H1 (cell line): ENCODE measurements at regions not wholly inside any gene's neighbourhood (a gene's known extent, or its start where the extent isn't known, plus 50 kb on each side); places are given as distances from the start of the nearest gene placed in this dataset.
"Not testable (repeated sequence)": the region's sequence is repeated elsewhere in the genome, so short reads cannot be mapped to it uniquely, and the experiment has no call there.

Experiments used
- CTCF ChIA-PET: fragments of 300-600 bp; sonication (Branson Sonifier 250); formaldehyde crosslinking; loops from one replicate; lab custom pipeline; 2021; ENCODE audit not compliant: partially characterized antibody; lab: Charles Lee
- POLR2A ChIA-PET: fragments of 300-600 bp; sonication (Branson Sonifier 250); formaldehyde crosslinking; loops from one replicate; lab custom pipeline; 2021; ENCODE audit warnings: inconsistent platforms; ENCODE audit not compliant: partially characterized antibody; lab: Charles Lee
- DNase-seq, 2 experiments: peaks; one replicate each; pipeline versions ENCODE4 v3.0.0 to v3.0.0-alpha.2; 2010 to 2022; ENCODE audit warnings: low spot score in 2 of 2, low read depth in 1 of 2, mixed read lengths in 1 of 2
- FAIRE-seq: peaks from 2 replicates; lab custom pipeline; 2011; peaks lifted over from hg19 to GRCh38; lab: Jason Lieb, UNC
- H2AFZ ChIP-seq: 2 replicates; pipeline ENCODE4 v1.8.1; 2012; ENCODE audit warnings: low read length, inconsistent platforms
- H2AK5ac ChIP-seq: 2 replicates; pipeline ENCODE4 v1.6.1; 2013; ENCODE audit warnings: low read depth, low read length
- H2BK120ac ChIP-seq: replicated peaks from 2 replicates; pipeline ENCODE3; 2013; ENCODE audit warnings: low read depth, low read length, inconsistent platforms
- H2BK12ac ChIP-seq: 2 replicates; pipeline ENCODE4 v1.6.1; 2013; ENCODE audit warnings: low read depth, low read length
- H2BK15ac ChIP-seq: 2 replicates; pipeline ENCODE4 v1.6.1; 2013; ENCODE audit warnings: low read length
- H2BK20ac ChIP-seq: 2 replicates; pipeline ENCODE4 v1.6.1; 2013; ENCODE audit warnings: low read length
- H2BK5ac ChIP-seq: 2 replicates; pipeline ENCODE4 v1.6.1; 2013; ENCODE audit warnings: low read depth, low read length
- H3K14ac ChIP-seq: 2 replicates; pipeline ENCODE4 v1.6.1; 2013; ENCODE audit warnings: inconsistent platforms; ENCODE audit not compliant: insufficient read length
- H3K18ac ChIP-seq: 2 replicates; pipeline ENCODE4 v1.6.1; 2013; ENCODE audit warnings: low read length; ENCODE audit errors: extremely low read depth
- H3K23ac ChIP-seq: 2 replicates; pipeline ENCODE4 v1.6.1; 2013; ENCODE audit warnings: inconsistent platforms; ENCODE audit not compliant: insufficient read length
- H3K23me2 ChIP-seq: 2 replicates; pipeline ENCODE4 v1.6.1; 2013; ENCODE audit warnings: low read depth, low read length
- H3K27ac ChIP-seq: 2 replicates; pipeline ENCODE4 v1.6.1; 2011; ENCODE audit warnings: low read depth, low read length, inconsistent platforms
- H3K27me3 ChIP-seq, 4 experiments: replicated peaks in 1 of 4; 1 replicate in 1 of 4; 2 replicates in 3 of 4; pipeline versions ENCODE4 v1.6.1 to v1.8.1; 2011 to 2013; ENCODE audit warnings: low read length in 3 of 4, mild to moderate bottlenecking in 3 of 4, inconsistent platforms in 2 of 4, mixed read lengths in 2 of 4, moderate library complexity in 1 of 4; ENCODE audit not compliant: control insufficient read depth in 3 of 4, insufficient read depth in 3 of 4; ENCODE audit errors: extremely low read depth in 1 of 4
- H3K36me3 ChIP-seq, 4 experiments: 2 replicates each; pipeline versions ENCODE4 v1.6.1 to v1.8.1; 2011 to 2013; ENCODE audit warnings: mild to moderate bottlenecking in 4 of 4, low read length in 3 of 4, moderate library complexity in 2 of 4, control low read depth in 1 of 4, inconsistent platforms in 1 of 4; ENCODE audit not compliant: insufficient read depth in 4 of 4, control insufficient read depth in 2 of 4
- H3K4ac ChIP-seq: replicated peaks from 2 replicates; pipeline ENCODE3; 2013; ENCODE audit warnings: low read length, low read depth, mixed read lengths, inconsistent platforms; ENCODE audit not compliant: insufficient read length
- H3K4me1 ChIP-seq, 4 experiments: replicated peaks in 1 of 4; 1 replicate in 1 of 4; 2 replicates in 3 of 4; pipeline versions ENCODE4 v1.6.1 to v1.8.1; 2011 to 2013; ENCODE audit warnings: low read length in 3 of 4, inconsistent platforms in 2 of 4, mixed read lengths in 1 of 4; ENCODE audit not compliant: insufficient read depth in 4 of 4, control insufficient read depth in 3 of 4
- H3K4me2 ChIP-seq, 2 experiments: 2 replicates each; pipeline versions ENCODE4 v1.6.1 to v1.8.1; 2011 to 2013; ENCODE audit warnings: low read depth in 2 of 2, low read length in 2 of 2, control low read depth in 1 of 2, inconsistent platforms in 1 of 2, mild to moderate bottlenecking in 1 of 2; ENCODE audit not compliant: insufficient read depth in 1 of 2
- H3K4me3 ChIP-seq, 4 experiments: fragments of 200-600, 300-600 bp in 1 of 4; sonication (generic), shearing (Covaris generic), sonication (Bioruptor Twin) in 1 of 4; 2 replicates each; pipeline versions ENCODE4 v1.5.1 to v1.8.1; 2011 to 2016; ENCODE audit warnings: low read length in 4 of 4, low read depth in 3 of 4, control low read depth in 2 of 4, inconsistent platforms in 2 of 4, mild to moderate bottlenecking in 2 of 4, mixed read lengths in 1 of 4, moderate library complexity in 1 of 4; ENCODE audit not compliant: insufficient read depth in 2 of 4; ENCODE audit errors: extremely low read depth in 1 of 4
- H3K56ac ChIP-seq: replicated peaks from 2 replicates; pipeline ENCODE3; 2013; ENCODE audit warnings: low read depth, mild to moderate bottlenecking, mixed read lengths, low read length, inconsistent platforms; ENCODE audit not compliant: insufficient read length
- H3K79me1 ChIP-seq: 2 replicates; pipeline ENCODE4 v1.6.1; 2013; ENCODE audit warnings: low read depth, low read length, control low read depth
- H3K79me2 ChIP-seq, 2 experiments: 2 replicates each; pipeline versions ENCODE4 v1.6.1 to v1.8.1; 2012 to 2013; ENCODE audit warnings: low read length in 2 of 2, mild to moderate bottlenecking in 2 of 2, inconsistent platforms in 1 of 2; ENCODE audit not compliant: insufficient read depth in 2 of 2, control insufficient read depth in 1 of 2
- H3K9ac ChIP-seq, 4 experiments: replicated peaks in 1 of 4; 1 replicate in 1 of 4; 2 replicates in 3 of 4; pipeline versions ENCODE4 v1.6.1 to v1.8.1; 2011 to 2013; ENCODE audit warnings: low read depth in 3 of 4, low read length in 3 of 4, control low read depth in 2 of 4, mild to moderate bottlenecking in 2 of 4, moderate library complexity in 2 of 4, inconsistent platforms in 1 of 4; ENCODE audit errors: extremely low read depth in 1 of 4
- H3K9me3 ChIP-seq, 2 experiments: 2 replicates each; pipeline versions ENCODE4 v1.6.1 to v1.8.1; 2012 to 2013; ENCODE audit warnings: mild to moderate bottlenecking in 2 of 2, moderate library complexity in 2 of 2, control low read depth in 1 of 2, inconsistent platforms in 1 of 2, low read depth in 1 of 2, low read length in 1 of 2, mixed read lengths in 1 of 2; ENCODE audit not compliant: insufficient read depth in 2 of 2
- H4K20me1 ChIP-seq, 2 experiments: replicated peaks in 1 of 2; 2 replicates each; pipeline versions ENCODE3 to v1.8.1; 2011 to 2013; ENCODE audit warnings: inconsistent platforms in 2 of 2, low read length in 2 of 2, mild to moderate bottlenecking in 1 of 2; ENCODE audit not compliant: insufficient read depth in 2 of 2, control insufficient read depth in 1 of 2
- H4K5ac ChIP-seq: 2 replicates; pipeline ENCODE4 v1.6.1; 2013; ENCODE audit warnings: low read length, low read depth, mixed read lengths, inconsistent platforms; ENCODE audit not compliant: insufficient read length
- H4K8ac ChIP-seq: 2 replicates; pipeline ENCODE4 v1.8.0; 2013; ENCODE audit warnings: mild to moderate bottlenecking, moderate library complexity, low read length, inconsistent platforms; ENCODE audit not compliant: insufficient read depth; ENCODE audit errors: extremely low read depth
- H4K91ac ChIP-seq: replicated peaks from 2 replicates; pipeline ENCODE3; 2013; ENCODE audit warnings: low read length, mixed read lengths, inconsistent platforms; ENCODE audit not compliant: insufficient read length
- ASH2L ChIP-seq: fragments of 200-600, 300-600 bp; sonication (generic); IDR thresholded peaks from one replicate; pipeline ENCODE4 v1.7.1; 2017; ENCODE audit warnings: low read length
- CEBPB ChIP-seq: IDR thresholded peaks from 2 replicates; pipeline ENCODE4 v1.6.1; 2012; ENCODE audit warnings: low read depth, low read length
- HDAC6 ChIP-seq: IDR thresholded peaks from one replicate; pipeline ENCODE4 v1.7.1; 2012; ENCODE audit warnings: low read depth, mild to moderate bottlenecking, inconsistent platforms, low read length, moderate library complexity
- SIX5 ChIP-seq: IDR thresholded peaks from 2 replicates; pipeline ENCODE4 v1.6.1; 2011; ENCODE audit warnings: mild to moderate bottlenecking, low read depth, low read length
- ZNF274 ChIP-seq: IDR thresholded peaks from 2 replicates; pipeline ENCODE4 v1.7.0; 2012; ENCODE audit warnings: low read length, borderline replicate concordance; ENCODE audit errors: extremely low read depth

DNA sequence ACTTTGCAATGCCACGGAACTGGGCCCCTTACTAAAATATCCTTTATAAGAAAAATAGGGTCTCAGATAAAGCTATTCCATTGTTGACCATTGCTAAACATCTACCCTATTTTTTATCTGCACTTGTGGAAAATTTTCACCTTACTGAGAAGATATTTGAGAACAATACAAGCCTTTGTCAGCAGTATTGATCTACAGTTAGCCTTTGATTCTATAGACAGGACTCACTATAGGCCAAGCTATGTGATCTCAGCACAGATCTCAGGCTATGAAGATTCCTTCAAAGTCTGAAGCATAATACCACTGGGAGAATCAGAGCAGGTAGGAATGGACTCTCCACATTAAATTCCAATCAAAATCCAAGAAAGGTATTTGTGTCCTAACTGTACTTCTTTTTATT is 1099.7 kb downstream of the DIAPH3 start (continued):
- TF ChIP-seq HDAC6 (no peak), ASH2L (no peak), SIX5 (no peak), ZNF274 (no peak), CEBPB (no peak)

DNA sequence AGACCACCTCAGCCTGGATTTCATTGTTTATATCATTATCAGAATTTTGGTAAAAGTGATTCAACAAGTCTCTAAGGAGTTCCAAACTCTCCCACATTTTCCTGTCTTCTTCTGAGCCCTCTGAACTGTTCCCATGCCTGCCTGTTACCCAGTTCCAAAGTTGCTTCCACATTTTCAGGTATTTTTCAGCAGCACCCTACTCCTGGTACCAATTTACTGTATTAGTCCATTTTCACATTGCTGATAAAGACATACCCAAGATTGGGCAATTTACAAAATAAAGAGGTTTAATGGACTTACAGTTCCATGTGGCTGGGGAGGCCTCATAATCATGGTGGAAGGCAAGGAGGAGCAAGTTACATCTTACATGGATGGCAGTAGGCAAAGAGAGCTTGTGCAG is 1087.3 kb downstream of the DIAPH3 start:
- FAIRE-seq, H2BK5ac ChIP-seq, DNase-seq, H3K23me2 ChIP-seq, H3K4ac ChIP-seq, H2BK120ac ChIP-seq, H4K91ac ChIP-seq, H4K20me1 ChIP-seq, H3K56ac ChIP-seq, POLR2A ChIA-PET, H2BK15ac ChIP-seq, H3K14ac ChIP-seq, H4K5ac ChIP-seq, H2BK20ac ChIP-seq, H2AFZ ChIP-seq, H3K79me1 ChIP-seq, H3K4me2 ChIP-seq, H3K27me3 ChIP-seq, H3K36me3 ChIP-seq, H3K4me3 ChIP-seq, H3K4me1 ChIP-seq, H3K23ac ChIP-seq, H2AK5ac ChIP-seq, H3K18ac ChIP-seq, H3K9ac ChIP-seq, H4K8ac ChIP-seq, H2BK12ac ChIP-seq, H3K27ac ChIP-seq, H3K79me2 ChIP-seq: not testable (repeated sequence)
- peaks cover 23% of the 10 kb centered on the region in 2 experiments for H3K9me3 ChIP-seq
- CTCF ChIA-PET, result interaction anchor here (1.2 kb wide), 1 partner anchor 13 kb away, joined by 5 read pairs; no protein-coding TSS in a partner anchor
